Neural cell (in vitro differentiated cells): ENCODE measurements at regions not wholly inside any gene's neighbourhood (a gene's known extent, or its start where the extent isn't known, plus 50 kb on each side); places are given as distances from the start of the nearest gene placed in this dataset.

Source experiments
- H2AFZ ChIP-seq: fragments of 200-600, 300-800 bp; sonication (generic), shearing (Covaris generic); 2 replicates; pipeline ENCODE4 v1.6.0; 2014; ENCODE audit warnings: low read depth, mild to moderate bottlenecking, antibody characterized with exemption, low read length, moderate library complexity
- H3F3A ChIP-seq: fragments of 200-600 bp; shearing (Covaris generic); 2 replicates; pipeline ENCODE4 v1.6.1; 2016; ENCODE audit warnings: mild to moderate bottlenecking, moderate library complexity, mixed read lengths, antibody characterized with exemption, low read length; ENCODE audit not compliant: insufficient read depth, poor library complexity, severe bottlenecking
- H3K27ac ChIP-seq: fragments of 200-600, 300-800 bp; sonication (generic), shearing (Covaris generic); 2 replicates; pipeline ENCODE4 v1.5.1; 2014; ENCODE audit warnings: mild to moderate bottlenecking, low read length, moderate library complexity
- H3K27me3 ChIP-seq: fragments of 300-800, 200-600 bp; sonication (generic), shearing (Covaris generic); 2 replicates; pipeline ENCODE4 v1.6.0; 2014; ENCODE audit warnings: mild to moderate bottlenecking, low read depth, low read length, moderate library complexity; ENCODE audit not compliant: insufficient read depth
- H3K36me3 ChIP-seq: fragments of 300-800, 200-600 bp; sonication (generic), shearing (Covaris generic); 2 replicates; pipeline ENCODE4 v1.5.1; 2014; ENCODE audit warnings: mild to moderate bottlenecking, antibody characterized with exemption, low read length, moderate library complexity; ENCODE audit not compliant: insufficient read depth
- H3K4me2 ChIP-seq: fragments of 300-800, 200-600 bp; sonication (generic), shearing (Covaris generic); 2 replicates; pipeline ENCODE4 v1.6.0; 2014; ENCODE audit warnings: mild to moderate bottlenecking, low read length
- H3K4me3 ChIP-seq: fragments of 300-800, 200-600 bp; sonication (generic), shearing (Covaris generic); 2 replicates; pipeline ENCODE4 v1.5.1; 2014; ENCODE audit warnings: mild to moderate bottlenecking, low read length, moderate library complexity
- H3K79me2 ChIP-seq: fragments of 200-600 bp; shearing (Covaris generic); replicated peaks from 2 replicates; pipeline ENCODE4 v1.6.0; 2014; ENCODE audit warnings: mild to moderate bottlenecking, low read length, moderate library complexity; ENCODE audit not compliant: insufficient read depth
- H3K9ac ChIP-seq: fragments of 300-800, 200-600 bp; sonication (generic), shearing (Covaris generic); 2 replicates; pipeline ENCODE4 v1.6.1; 2016; ENCODE audit warnings: mild to moderate bottlenecking, low read length, mixed read lengths
- H3K9me2 ChIP-seq: fragments of 200-600 bp; shearing (Covaris generic); 2 replicates; pipeline ENCODE4 v1.6.1; 2016; ENCODE audit warnings: mild to moderate bottlenecking, low read length, mixed read lengths; ENCODE audit not compliant: insufficient read depth
- H3K9me3 ChIP-seq: fragments of 200-600, 300-800 bp; sonication (generic), shearing (Covaris generic); 2 replicates; pipeline ENCODE4 v1.6.1; 2016; ENCODE audit warnings: mild to moderate bottlenecking, mixed run types, low read length, moderate library complexity, mixed read lengths
- H4K20me1 ChIP-seq: fragments of 200-600 bp; shearing (Covaris generic); 2 replicates; pipeline ENCODE4 v1.6.1; 2016; ENCODE audit warnings: mild to moderate bottlenecking, mixed run types; ENCODE audit not compliant: insufficient read depth
- CTCF ChIP-seq: fragments of 450-650 bp; IDR thresholded peaks from 2 replicates; pipeline ENCODE4 v1.5.1; 2014; ENCODE audit warnings: antibody characterized with exemption, mild to moderate bottlenecking, moderate library complexity; ENCODE audit not compliant: poor library complexity, severe bottlenecking
- EP300 ChIP-seq: fragments of 450-650 bp; conservative IDR thresholded peaks from 2 replicates; pipeline ENCODE4 v1.6.1; 2014; ENCODE audit warnings: antibody characterized with exemption, mild to moderate bottlenecking, moderate library complexity; ENCODE audit not compliant: poor library complexity, severe bottlenecking
- EZH2 ChIP-seq: fragments of 200-600, 300-800 bp; shearing (Covaris generic), sonication (generic); IDR thresholded peaks from 2 replicates; pipeline ENCODE4 v1.6.1; 2014; ENCODE audit warnings: antibody characterized with exemption, low read length, borderline replicate concordance, mild to moderate bottlenecking; ENCODE audit not compliant: insufficient read depth, poor library complexity, severe bottlenecking
- MXI1 ChIP-seq: fragments of 450-650 bp; conservative IDR thresholded peaks from 2 replicates; pipeline ENCODE4 v1.6.1; 2014; ENCODE audit warnings: antibody characterized with exemption, mild to moderate bottlenecking; ENCODE audit not compliant: poor library complexity, severe bottlenecking
- POLR2AphosphoS5 ChIP-seq: IDR thresholded peaks from 2 replicates; pipeline ENCODE4 v1.6.1; 2012
- RAD21 ChIP-seq: fragments of 450-650 bp; conservative IDR thresholded peaks from 2 replicates; pipeline ENCODE4 v1.6.1; 2014; ENCODE audit warnings: antibody characterized with exemption, mild to moderate bottlenecking, moderate library complexity
- REST ChIP-seq: IDR thresholded peaks from 2 replicates; pipeline ENCODE4 v1.6.1; 2012; ENCODE audit warnings: borderline replicate concordance
- SMC3 ChIP-seq: fragments of 450-650 bp; conservative IDR thresholded peaks from 2 replicates; pipeline ENCODE4 v1.6.1; 2014; ENCODE audit warnings: antibody characterized with exemption, mild to moderate bottlenecking, moderate library complexity; ENCODE audit not compliant: poor library complexity
- TAF1 ChIP-seq: IDR thresholded peaks from 2 replicates; pipeline ENCODE4 v1.6.1; 2012; ENCODE audit warnings: low read depth

GRCh38 chr11:32262367-32262766 is 171.5 kb downstream of the RCN1 start:
- Histone ChIP-seq H3K79me2 (no peaks in the 10 kb centered on the region), H3K9me3 (no peaks in the 10 kb centered on the region), H3F3A (no peaks in the 10 kb centered on the region), H4K20me1 (no peaks in the 10 kb centered on the region), H3K9ac (no peak overlapping the region), H3K4me3 (no peak overlapping the region), H3K4me2 (no peak overlapping the region), H3K36me3 (no peaks in the 10 kb centered on the region), H2AFZ (no peak overlapping the region), H3K27me3 (no peaks in the 10 kb centered on the region), H3K9me2 (no peaks in the 10 kb centered on the region), H3K27ac (no peak overlapping the region)
- no peak for TF ChIP-seq CTCF
- no peak for TF ChIP-seq POLR2AphosphoS5
- no peak for TF ChIP-seq SMC3
- TF ChIP-seq TAF1, result no peak
- no peak for TF ChIP-seq REST
- TF ChIP-seq EZH2, result no peak
- TF ChIP-seq RAD21, result no peak

GRCh38 chr11:32265911-32266310 is 169.4 kb downstream of the WT1 start:
- Histone ChIP-seq H2AFZ (no peak overlapping the region), H3K27ac (no peak overlapping the region), H3K27me3 (no peaks in the 10 kb centered on the region), H4K20me1 (no peaks in the 10 kb centered on the region), H3F3A (no peaks in the 10 kb centered on the region), H3K9me2 (no peaks in the 10 kb centered on the region), H3K9ac (no peak overlapping the region), H3K79me2 (no peaks in the 10 kb centered on the region), H3K9me3 (no peaks in the 10 kb centered on the region), H3K4me3 (no peak overlapping the region), H3K36me3 (no peaks in the 10 kb centered on the region), H3K4me2 (no peak overlapping the region)
- TF ChIP-seq REST, result no peak
- no peak for TF ChIP-seq CTCF
- TF ChIP-seq EP300, result no peak
- no peak for TF ChIP-seq RAD21
- TF ChIP-seq TAF1, result no peak
- no peak for TF ChIP-seq SMC3
- no peak for TF ChIP-seq EZH2
- no peak for TF ChIP-seq POLR2AphosphoS5
- TF ChIP-seq MXI1, result no peak
